Breast epithelium (tissue), 3 donors: ENCODE measurements at regions not wholly inside any gene's neighbourhood (a gene's known extent, or its start where the extent isn't known, plus 50 kb on each side); places are given as distances from the start of the nearest gene placed in this dataset.

ENCODE experiments used
- CTCF ChIP-seq, 3 donors: fragments of 450-650 bp; IDR thresholded peaks; one replicate each; pipeline ENCODE4 v1.5.1; 2016 to 2017; ENCODE audit warnings: antibody characterized with exemption in 3 of 3, mild to moderate bottlenecking in 3 of 3, moderate library complexity in 3 of 3
- POLR2A ChIP-seq: fragments of 450-650 bp; IDR thresholded peaks from one replicate; pipeline ENCODE4 v1.6.1; 2016; ENCODE audit warnings: antibody characterized with exemption, mild to moderate bottlenecking, moderate library complexity
- POLR2AphosphoS5 ChIP-seq, 3 donors: sonication (generic); formaldehyde crosslinking; IDR thresholded peaks; one replicate each; pipeline ENCODE4 v1.6.1; 2017; ENCODE audit warnings: antibody characterized with exemption in 3 of 3

GRCh38 chr13:70616847-70617246, 508.6 kb upstream of the KLHL1 start:
- TF ChIP-seq CTCF (IDR thresholded peaks at IDR 0.05) (no peak), POLR2AphosphoS5 (IDR thresholded peaks at IDR 0.05) (no peak), POLR2A (no peak)
